CD4-positive, CD25-positive, alpha-beta regulatory T cell (primary cell): ENCODE measurements at regions not wholly inside any gene's neighbourhood (a gene's known extent, or its start where the extent isn't known, plus 50 kb on each side); places are given as distances from the start of the nearest gene placed in this dataset.

ENCODE experiments used
- ATAC-seq, 2 donors: fragments of 150-1000 bp; cut with Tn5 transposase; one replicate each; pipeline ENCODE4 v1.10.0; 2021; ENCODE audit warnings: low read depth in 2 of 2, moderate number of reproducible peaks in 2 of 2, moderate library complexity in 1 of 2
- DNase-seq, 3 donors: peaks; one replicate each; pipeline versions ENCODE4 v3.0.0 to v3.0.0-alpha.2; 2012 to 2022; ENCODE audit warnings: mixed read lengths in 1 of 3
- H3K27ac ChIP-seq: one replicate; pipeline ENCODE4 v1.7.0; 2013; ENCODE audit warnings: mild to moderate bottlenecking, low read length; ENCODE audit not compliant: insufficient read depth, poor library complexity, severe bottlenecking
- H3K27me3 ChIP-seq: one replicate; pipeline ENCODE4 v1.7.0; 2013; ENCODE audit warnings: low read length; ENCODE audit not compliant: control insufficient read depth, insufficient read depth
- H3K36me3 ChIP-seq: one replicate; pipeline ENCODE4 v1.7.0; 2013; ENCODE audit warnings: mild to moderate bottlenecking, low read length, moderate library complexity; ENCODE audit not compliant: control insufficient read depth, insufficient read depth
- H3K4me1 ChIP-seq: 2 replicates; pipeline ENCODE4 v1.7.0; 2013; ENCODE audit warnings: mild to moderate bottlenecking, low read length; ENCODE audit not compliant: insufficient read depth, control insufficient read depth, poor library complexity, severe bottlenecking
- H3K4me3 ChIP-seq: one replicate; pipeline ENCODE4 v1.7.0; 2013; ENCODE audit warnings: low read depth, mild to moderate bottlenecking, low read length, moderate library complexity
- H3K9me3 ChIP-seq, 2 experiments: 1 replicate in 1 of 2; 2 replicates in 1 of 2; pipeline ENCODE4 v1.7.0; 2013; ENCODE audit warnings: low read length in 2 of 2, mild to moderate bottlenecking in 1 of 2, moderate library complexity in 1 of 2; ENCODE audit not compliant: control insufficient read depth in 2 of 2
- H3K27ac Mint-ChIP-seq, 3 donors: one replicate each; pipeline ENCODE4 v1.8.0; 2020 to 2022; ENCODE audit warnings: mild to moderate bottlenecking in 3 of 3, mixed read lengths in 3 of 3, moderate library complexity in 2 of 3
- H3K27me3 Mint-ChIP-seq: one replicate; pipeline ENCODE4 v1.8.0; 2022; ENCODE audit warnings: mild to moderate bottlenecking, mixed read lengths
- H3K36me3 Mint-ChIP-seq: one replicate; pipeline ENCODE4 v1.8.0; 2020; ENCODE audit warnings: mixed read lengths
- H3K4me1 Mint-ChIP-seq, 4 donors: one replicate each; pipeline ENCODE4 v1.8.0; 2020 to 2022; ENCODE audit warnings: mixed read lengths in 4 of 4, mild to moderate bottlenecking in 1 of 4
- H3K4me3 Mint-ChIP-seq, 4 donors: one replicate each; pipeline ENCODE4 v1.8.0; 2020 to 2022; ENCODE audit warnings: mild to moderate bottlenecking in 4 of 4, mixed read lengths in 4 of 4, moderate library complexity in 3 of 4
- H3K9me3 Mint-ChIP-seq, 7 donors: one replicate each; pipeline ENCODE4 v1.8.0; 2020 to 2022; ENCODE audit warnings: mixed read lengths in 7 of 7, mild to moderate bottlenecking in 3 of 7, moderate library complexity in 2 of 7

DNA sequence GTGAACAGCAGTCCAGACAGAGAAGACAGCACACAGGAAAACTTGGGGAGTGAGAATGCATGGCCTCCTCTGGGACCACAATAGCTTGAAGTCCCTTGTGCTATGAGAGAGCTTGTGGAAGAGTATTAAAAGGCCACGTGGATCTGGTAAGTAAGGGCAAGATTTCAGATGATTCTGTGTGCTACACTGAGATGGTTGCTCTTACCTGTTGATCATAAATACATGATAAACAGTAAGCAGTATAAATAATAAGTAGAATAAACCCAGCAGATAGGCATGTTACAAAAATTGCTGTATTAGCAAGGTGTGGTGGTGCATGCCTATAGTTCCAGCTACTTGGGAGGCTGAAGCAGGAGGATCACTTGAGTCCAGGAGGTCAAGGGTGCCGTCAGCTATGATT lies 150.4 kb upstream of the ZC3H11B start:
- Histone ChIP-seq H3K36me3 (no peaks in the 10 kb centered on the region), H3K4me3 (no peak overlapping the region), H3K4me1 (no peaks in the 10 kb centered on the region), H3K9me3 (no peaks in the 10 kb centered on the region), H3K27me3 (no peaks in the 10 kb centered on the region), H3K27ac (no peak overlapping the region)
- ATAC-seq (no peak), DNase-seq (no peak)
- no peaks in the 10 kb centered on the region for H3K36me3 Mint-ChIP-seq
- H3K27me3 Mint-ChIP-seq: no peaks in the 10 kb centered on the region
- no peak overlapping the region for H3K4me3 Mint-ChIP-seq
- H3K4me1 Mint-ChIP-seq: no peaks in the 10 kb centered on the region
- no peak overlapping the region for H3K27ac Mint-ChIP-seq
- peaks cover 0 to 8% (median 3%) of the 10 kb centered on the region in 7 donors for H3K9me3 Mint-ChIP-seq

DNA sequence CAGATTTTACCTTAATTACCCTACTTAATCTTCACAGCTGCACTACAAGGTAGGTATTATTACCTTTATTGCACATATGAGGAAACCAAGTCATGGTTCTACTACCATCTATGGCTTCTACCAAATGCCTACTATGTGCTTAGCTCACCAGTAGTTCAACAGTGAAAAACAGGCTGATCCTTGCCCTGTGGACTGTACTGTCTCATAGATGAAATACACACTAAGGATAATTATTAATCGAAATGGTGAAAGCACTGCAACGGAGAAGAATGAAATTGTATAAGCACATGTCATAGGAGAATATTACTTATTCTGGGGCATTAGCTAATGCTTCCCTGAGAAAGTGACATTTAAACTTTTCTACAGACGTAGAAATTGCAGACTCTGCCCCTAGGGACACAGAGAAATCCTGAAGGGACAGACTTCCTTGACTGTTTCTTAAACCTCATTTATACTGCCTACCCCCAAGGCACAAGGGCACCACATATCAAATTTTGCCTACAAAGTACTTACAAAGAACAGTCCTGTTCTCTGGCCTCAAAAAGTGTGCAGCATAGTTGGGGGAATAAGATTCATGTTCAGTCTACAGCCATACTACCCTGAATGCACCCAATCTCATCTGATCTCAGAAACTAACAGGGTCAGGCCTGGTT lies 148.4 kb upstream of the ZC3H11B start:
- no peak overlapping the region for H3K27ac ChIP-seq
- Mint-ChIP-seq H3K27me3 (no peaks in the 10 kb centered on the region), H3K4me1 (no peaks in the 10 kb centered on the region), H3K36me3 (no peaks in the 10 kb centered on the region), H3K9me3 (peaks cover 0 to 5% (median 0%) of the 10 kb centered on the region in 7 donors), H3K27ac (no peak overlapping the region), H3K4me3 (no peak overlapping the region)
- H3K9me3 ChIP-seq: no peaks in the 10 kb centered on the region
- no peak overlapping the region for H3K4me3 ChIP-seq
- no peaks in the 10 kb centered on the region for H3K4me1 ChIP-seq
- no peak for ATAC-seq
- H3K36me3 ChIP-seq: no peaks in the 10 kb centered on the region
- DNase-seq: no peak
- H3K27me3 ChIP-seq: no peaks in the 10 kb centered on the region

DNA sequence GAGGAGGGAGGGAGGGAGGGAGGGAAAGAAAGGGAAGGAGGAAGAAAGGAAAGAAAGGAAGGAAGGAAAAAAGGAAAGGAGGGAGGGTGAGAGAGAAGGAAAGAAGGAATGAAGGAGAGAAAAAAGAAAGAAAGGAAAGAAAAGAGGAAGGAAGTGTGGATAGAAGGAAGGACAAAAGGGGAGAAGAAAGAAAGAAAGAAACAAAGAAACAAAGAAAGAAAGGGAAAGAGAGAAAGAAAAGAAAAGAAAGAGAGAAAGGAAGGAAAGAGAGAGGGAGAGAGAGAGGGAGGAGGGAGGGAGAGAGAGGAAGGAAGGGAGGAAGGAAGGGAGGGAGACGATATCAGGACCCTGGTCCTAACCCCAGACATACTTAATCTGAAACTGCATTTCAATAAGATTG lies 146.2 kb upstream of the ZC3H11B start:
- H3K27me3 ChIP-seq: no peaks in the 10 kb centered on the region
- ATAC-seq: no peak
- no peak overlapping the region for H3K4me3 Mint-ChIP-seq
- H3K27ac Mint-ChIP-seq: no peak overlapping the region
- no peaks in the 10 kb centered on the region for H3K4me1 Mint-ChIP-seq
- no peaks in the 10 kb centered on the region for H3K27me3 Mint-ChIP-seq
- no peaks in the 10 kb centered on the region for H3K36me3 ChIP-seq
- H3K9me3 Mint-ChIP-seq: peaks cover 0 to 5% (median 0%) of the 10 kb centered on the region in 7 donors
- no peaks in the 10 kb centered on the region for H3K4me1 ChIP-seq
- no peaks in the 10 kb centered on the region for H3K9me3 ChIP-seq
- H3K36me3 Mint-ChIP-seq: no peaks in the 10 kb centered on the region
- DNase-seq: no peak
- no peak overlapping the region for H3K27ac ChIP-seq
- no peak overlapping the region for H3K4me3 ChIP-seq

DNA sequence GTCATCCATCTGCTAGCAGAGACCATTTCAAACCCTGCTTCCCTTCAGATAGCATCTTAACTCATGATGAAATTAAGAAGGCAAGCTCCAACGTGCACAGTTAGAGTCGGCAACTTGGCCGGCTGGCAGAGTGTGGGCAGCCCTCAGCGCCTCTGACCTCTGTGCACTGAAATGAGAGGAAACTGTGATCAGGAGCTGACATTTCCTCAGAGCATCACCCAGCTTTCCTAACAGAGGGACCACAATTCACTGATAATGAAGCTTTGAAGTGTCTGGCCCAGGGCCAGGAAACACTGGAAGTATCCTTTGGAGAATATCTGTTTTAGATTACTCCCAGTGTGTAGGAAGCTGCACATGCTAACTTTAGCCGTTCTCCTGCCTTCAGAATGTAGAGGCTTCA lies 145.0 kb upstream of the ZC3H11B start:
- ATAC-seq (no peak), DNase-seq (no peak)
- H3K4me3 ChIP-seq: no peak overlapping the region
- no peaks in the 10 kb centered on the region for H3K27me3 ChIP-seq
- no peak overlapping the region for H3K27ac ChIP-seq
- H3K4me1 ChIP-seq: no peaks in the 10 kb centered on the region
- Mint-ChIP-seq H3K9me3 (peaks cover 0 to 4% (median 0%) of the 10 kb centered on the region in 7 donors), H3K36me3 (no peaks in the 10 kb centered on the region), H3K4me1 (no peaks in the 10 kb centered on the region), H3K4me3 (no peak overlapping the region), H3K27ac (no peak overlapping the region), H3K27me3 (no peaks in the 10 kb centered on the region)
- H3K9me3 ChIP-seq: no peaks in the 10 kb centered on the region
- H3K36me3 ChIP-seq: no peaks in the 10 kb centered on the region

DNA sequence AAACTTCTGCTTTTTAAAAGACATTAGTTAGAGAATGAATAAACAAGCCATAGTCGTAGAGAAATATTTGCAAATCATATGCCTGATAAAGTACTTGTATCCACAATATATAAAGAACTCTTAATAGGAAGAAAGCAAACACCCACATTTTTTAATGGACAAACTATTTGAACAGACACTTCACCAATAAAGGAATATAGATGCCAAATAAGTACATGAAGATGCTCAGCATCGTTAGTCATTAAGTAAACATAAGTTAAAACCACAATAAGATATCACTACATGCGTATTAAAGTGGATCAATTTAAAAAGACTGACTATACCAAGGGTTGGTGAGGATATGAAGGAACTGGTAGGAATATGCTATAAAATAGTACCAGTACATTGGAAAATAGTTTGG lies 142.3 kb upstream of the ZC3H11B start:
- Mint-ChIP-seq H3K9me3 (peaks cover 0 to 4% (median 2%) of the 10 kb centered on the region in 7 donors), H3K4me3 (no peak overlapping the region), H3K36me3 (no peaks in the 10 kb centered on the region), H3K27ac (no peak overlapping the region), H3K27me3 (no peaks in the 10 kb centered on the region), H3K4me1 (no peaks in the 10 kb centered on the region)
- Histone ChIP-seq H3K27me3 (no peaks in the 10 kb centered on the region), H3K36me3 (no peaks in the 10 kb centered on the region), H3K4me3 (no peak overlapping the region), H3K27ac (no peak overlapping the region), H3K9me3 (no peaks in the 10 kb centered on the region), H3K4me1 (no peaks in the 10 kb centered on the region)
- ATAC-seq: no peak
- DNase-seq: no peak

GRCh38 chr1:219754767-219755166 lies 141.9 kb upstream of the ZC3H11B start:
- H3K4me3 Mint-ChIP-seq: no peak overlapping the region
- DNase-seq (no peak), ATAC-seq (no peak)
- no peak overlapping the region for H3K4me3 ChIP-seq
- no peaks in the 10 kb centered on the region for H3K36me3 ChIP-seq
- no peaks in the 10 kb centered on the region for H3K4me1 Mint-ChIP-seq
- no peaks in the 10 kb centered on the region for H3K9me3 ChIP-seq
- no peaks in the 10 kb centered on the region for H3K27me3 Mint-ChIP-seq
- H3K4me1 ChIP-seq: no peaks in the 10 kb centered on the region
- H3K27ac Mint-ChIP-seq: no peak overlapping the region
- peaks cover 0 to 4% (median 2%) of the 10 kb centered on the region in 7 donors for H3K9me3 Mint-ChIP-seq
- H3K27me3 ChIP-seq: no peaks in the 10 kb centered on the region
- H3K27ac ChIP-seq: no peak overlapping the region
- H3K36me3 Mint-ChIP-seq: no peaks in the 10 kb centered on the region

GRCh38 chr1:219753914-219754313 lies 141.0 kb upstream of the ZC3H11B start:
- Histone ChIP-seq H3K4me3 (no peak overlapping the region), H3K27me3 (no peaks in the 10 kb centered on the region), H3K4me1 (no peaks in the 10 kb centered on the region), H3K27ac (no peak overlapping the region), H3K9me3 (no peaks in the 10 kb centered on the region), H3K36me3 (no peaks in the 10 kb centered on the region)
- Mint-ChIP-seq H3K4me3 (no peak overlapping the region), H3K4me1 (no peaks in the 10 kb centered on the region), H3K9me3 (peaks cover 0 to 4% (median 2%) of the 10 kb centered on the region in 7 donors), H3K27ac (no peak overlapping the region), H3K27me3 (no peaks in the 10 kb centered on the region), H3K36me3 (no peaks in the 10 kb centered on the region)
- no peak for DNase-seq
- ATAC-seq: no peak

- Mint-ChIP-seq H3K27ac (no peak overlapping the region), H3K36me3 (no peaks in the 10 kb centered on the region), H3K9me3 (peaks cover 0 to 5% (median 0%) of the 10 kb centered on the region in 7 donors), H3K4me3 (no peak overlapping the region), H3K27me3 (no peaks in the 10 kb centered on the region), H3K4me1 (no peaks in the 10 kb centered on the region)
- no peaks in the 10 kb centered on the region for H3K4me1 ChIP-seq
- no peak for DNase-seq
- H3K36me3 ChIP-seq: no peaks in the 10 kb centered on the region
- no peak overlapping the region for H3K27ac ChIP-seq
- ATAC-seq: no peak
- no peaks in the 10 kb centered on the region for H3K27me3 ChIP-seq
- H3K4me3 ChIP-seq: no peak overlapping the region
- no peaks in the 10 kb centered on the region for H3K9me3 ChIP-seq
Measured at GRCh38 chr1:219752645-219753044, 139.7 kb upstream of the ZC3H11B start.
